ENCODE measurements at regions not wholly inside any gene's neighbourhood (a gene's known extent, or its start where the extent isn't known, plus 50 kb on each side); places are given as distances from the start of the nearest gene placed in this dataset.

DNA sequence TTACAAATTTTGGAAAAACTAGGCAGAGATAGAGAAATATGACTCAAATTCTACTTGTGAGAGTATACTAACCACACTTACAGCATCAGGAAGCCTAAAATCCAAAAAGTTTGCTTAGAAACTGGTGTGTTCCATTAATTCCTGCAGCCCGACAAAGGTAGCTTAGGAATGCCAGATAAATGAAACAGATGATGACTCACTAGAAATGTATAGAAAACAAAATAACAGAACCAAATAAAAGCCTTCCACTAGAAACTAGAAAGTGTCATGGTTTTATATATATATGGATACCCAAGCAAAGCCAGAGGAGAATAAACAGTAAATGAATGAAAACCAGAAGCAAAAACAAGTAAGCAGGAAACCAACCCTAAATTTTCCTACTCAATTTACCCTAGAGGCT is 272.2 kb upstream of the PRDM9 start:
- DNase-seq (ENCODE audit: extremely low read depth, insufficient read length): no peak
- no peak overlapping the region for H3K4me3 ChIP-seq (replicated peaks; ENCODE audit: low read depth, low read length)
- H3K36me3 ChIP-seq (ENCODE audit: control insufficient read depth, insufficient read depth, low read length): no peaks in the 10 kb centered on the region
- no peaks in the 10 kb centered on the region for H3K27me3 ChIP-seq (replicated peaks; ENCODE audit: control insufficient read depth, insufficient read depth, low read length)
- TF ChIP-seq, protein P1, sequence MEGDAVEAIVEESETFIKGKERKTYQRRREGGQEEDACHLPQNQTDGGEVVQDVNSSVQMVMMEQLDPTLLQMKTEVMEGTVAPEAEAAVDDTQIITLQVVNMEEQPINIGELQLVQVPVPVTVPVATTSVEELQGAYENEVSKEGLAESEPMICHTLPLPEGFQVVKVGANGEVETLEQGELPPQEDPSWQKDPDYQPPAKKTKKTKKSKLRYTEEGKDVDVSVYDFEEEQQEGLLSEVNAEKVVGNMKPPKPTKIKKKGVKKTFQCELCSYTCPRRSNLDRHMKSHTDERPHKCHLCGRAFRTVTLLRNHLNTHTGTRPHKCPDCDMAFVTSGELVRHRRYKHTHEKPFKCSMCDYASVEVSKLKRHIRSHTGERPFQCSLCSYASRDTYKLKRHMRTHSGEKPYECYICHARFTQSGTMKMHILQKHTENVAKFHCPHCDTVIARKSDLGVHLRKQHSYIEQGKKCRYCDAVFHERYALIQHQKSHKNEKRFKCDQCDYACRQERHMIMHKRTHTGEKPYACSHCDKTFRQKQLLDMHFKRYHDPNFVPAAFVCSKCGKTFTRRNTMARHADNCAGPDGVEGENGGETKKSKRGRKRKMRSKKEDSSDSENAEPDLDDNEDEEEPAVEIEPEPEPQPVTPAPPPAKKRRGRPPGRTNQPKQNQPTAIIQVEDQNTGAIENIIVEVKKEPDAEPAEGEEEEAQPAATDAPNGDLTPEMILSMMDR (IDR thresholded peaks at IDR 0.05; ENCODE audit: insufficient read depth, low read length, poor library complexity, severe bottlenecking): no peak

DNA sequence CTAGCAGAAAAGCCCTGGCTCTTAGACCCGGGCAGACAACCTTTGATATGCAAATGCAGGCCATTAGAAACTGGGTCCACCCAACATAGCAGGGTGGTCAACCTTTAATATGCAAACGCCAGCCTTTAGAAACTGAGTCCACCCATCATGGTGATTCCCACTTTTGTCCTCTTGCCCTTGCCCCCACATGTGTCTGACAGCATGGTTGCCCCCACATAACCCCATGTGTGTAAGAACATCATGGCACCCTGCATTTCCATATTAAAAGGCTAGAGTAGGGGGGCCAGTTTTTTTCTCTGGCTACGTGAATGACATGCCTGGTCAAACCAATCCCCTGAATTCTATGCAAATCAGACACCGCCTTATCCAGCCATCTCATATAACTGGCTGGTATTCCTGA is 273.2 kb upstream of the PRDM9 start:
- no peak overlapping the region for H3K4me3 ChIP-seq (replicated peaks; ENCODE audit: low read depth, low read length)
- TF ChIP-seq, protein P1 (IDR thresholded peaks at IDR 0.05; ENCODE audit: insufficient read depth, low read length, poor library complexity, severe bottlenecking): no peak

DNA sequence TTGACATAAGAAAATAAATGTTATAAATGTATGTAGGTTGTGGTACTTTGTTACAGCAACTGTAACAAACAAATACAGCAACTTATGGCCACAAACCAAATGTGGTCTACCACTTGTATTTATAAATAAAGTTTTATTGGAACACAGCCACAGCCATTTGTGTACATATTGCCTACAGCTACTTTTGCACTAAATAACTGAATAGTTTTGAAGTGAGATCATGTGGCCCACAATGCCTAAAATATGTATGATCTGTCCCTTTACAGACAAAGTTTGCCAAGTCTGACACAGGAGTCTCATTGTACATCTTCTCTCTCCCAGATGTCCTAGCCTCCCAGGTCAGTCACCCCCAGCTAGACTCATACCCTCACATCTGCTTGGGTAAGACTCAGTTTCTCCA is 283.6 kb upstream of the PRDM9 start:
- DNase-seq (ENCODE audit: extremely low read depth, insufficient read length): no peak
- H3K27me3 ChIP-seq (replicated peaks; ENCODE audit: control insufficient read depth, insufficient read depth, low read length): no peaks in the 10 kb centered on the region
- H3K4me3 ChIP-seq (replicated peaks; ENCODE audit: low read depth, low read length): no peak overlapping the region
- H3K36me3 ChIP-seq (ENCODE audit: control insufficient read depth, insufficient read depth, low read length): no peaks in the 10 kb centered on the region
- TF ChIP-seq, protein P1 (IDR thresholded peaks at IDR 0.05; ENCODE audit: insufficient read depth, low read length, poor library complexity, severe bottlenecking): no peak

More for the DNA sequence above, 273.2 kb upstream of the PRDM9 start:
- no peaks in the 10 kb centered on the region for H3K27me3 ChIP-seq (replicated peaks; ENCODE audit: control insufficient read depth, insufficient read depth, low read length)
- DNase-seq (ENCODE audit: extremely low read depth, insufficient read length): no peak
- H3K36me3 ChIP-seq (ENCODE audit: control insufficient read depth, insufficient read depth, low read length): no peaks in the 10 kb centered on the region

DNA sequence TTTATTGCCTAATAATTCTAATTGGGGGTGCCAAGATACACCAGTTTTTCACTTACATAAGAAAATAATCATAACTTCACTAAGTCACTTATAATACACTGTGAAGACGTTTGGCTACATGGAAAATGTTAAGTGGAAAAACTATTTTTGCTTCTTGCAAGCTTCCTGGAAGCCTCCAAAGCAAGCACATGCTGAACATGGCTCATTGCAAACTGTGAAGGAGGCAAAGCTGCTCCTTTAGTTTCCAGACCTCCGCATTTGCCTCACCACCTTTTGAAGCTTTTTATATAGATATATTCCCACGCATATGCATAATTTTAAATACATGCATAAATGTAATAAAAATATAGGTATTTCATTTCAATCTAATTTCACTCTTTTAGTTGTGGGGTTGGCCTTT is 285.6 kb upstream of the PRDM9 start:
- no peak for DNase-seq (ENCODE audit: extremely low read depth, insufficient read length)
- Histone ChIP-seq H3K27me3 (replicated peaks; ENCODE audit: control insufficient read depth, insufficient read depth, low read length) (no peaks in the 10 kb centered on the region), H3K4me3 (replicated peaks; ENCODE audit: low read depth, low read length) (no peak overlapping the region), H3K36me3 (ENCODE audit: control insufficient read depth, insufficient read depth, low read length) (no peaks in the 10 kb centered on the region)
- TF ChIP-seq, protein P1 (IDR thresholded peaks at IDR 0.05; ENCODE audit: insufficient read depth, low read length, poor library complexity, severe bottlenecking): no peak

DNA sequence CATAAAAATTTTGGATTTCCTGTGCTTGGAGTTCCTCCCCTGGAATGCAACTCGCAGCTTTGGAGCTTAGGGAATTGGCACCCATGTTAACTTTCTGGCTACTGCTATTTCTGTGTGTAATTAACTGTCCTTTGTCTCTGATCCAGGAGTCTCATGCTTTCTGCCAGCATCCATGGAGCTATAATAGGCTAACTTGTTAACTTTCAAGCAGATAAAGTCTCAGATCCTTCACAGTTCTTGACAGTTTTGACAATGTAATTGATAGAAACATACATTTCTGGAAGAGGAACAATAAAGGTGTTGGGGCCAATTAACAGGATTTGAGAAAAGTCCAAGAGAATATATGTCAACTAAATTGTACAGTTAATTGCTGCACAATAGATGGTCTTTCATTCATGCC is 290.2 kb upstream of the PRDM9 start:
- no peak for DNase-seq (ENCODE audit: extremely low read depth, insufficient read length)
- no peaks in the 10 kb centered on the region for H3K36me3 ChIP-seq (ENCODE audit: control insufficient read depth, insufficient read depth, low read length)
- TF ChIP-seq, protein P1 (IDR thresholded peaks at IDR 0.05; ENCODE audit: insufficient read depth, low read length, poor library complexity, severe bottlenecking): no peak
- H3K27me3 ChIP-seq (replicated peaks; ENCODE audit: control insufficient read depth, insufficient read depth, low read length): no peaks in the 10 kb centered on the region
- H3K4me3 ChIP-seq (replicated peaks; ENCODE audit: low read depth, low read length): no peak overlapping the region

DNA sequence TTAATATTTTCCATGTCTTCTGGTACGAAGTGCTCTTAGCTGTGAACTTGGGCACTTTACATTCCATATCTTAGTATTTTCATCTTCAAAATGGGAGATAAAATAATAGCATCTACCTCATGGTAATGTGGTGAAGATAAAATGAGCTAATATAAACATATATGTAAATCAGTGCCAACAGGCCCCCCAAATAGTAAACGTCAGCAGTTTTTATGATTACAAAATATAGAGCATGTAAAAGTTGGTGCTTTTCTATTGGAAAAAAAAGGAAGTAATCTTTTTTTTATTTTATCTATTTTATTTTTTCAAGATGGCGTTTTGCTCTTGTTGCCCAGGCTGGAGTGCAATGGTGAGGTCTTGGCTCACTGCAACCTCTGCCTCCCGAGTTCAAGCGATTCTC is 291.1 kb upstream of the PRDM9 start:
- Histone ChIP-seq H3K4me3 (replicated peaks; ENCODE audit: low read depth, low read length) (no peak overlapping the region), H3K27me3 (replicated peaks; ENCODE audit: control insufficient read depth, insufficient read depth, low read length) (no peaks in the 10 kb centered on the region), H3K36me3 (ENCODE audit: control insufficient read depth, insufficient read depth, low read length) (no peaks in the 10 kb centered on the region)
- TF ChIP-seq, protein P1 (IDR thresholded peaks at IDR 0.05; ENCODE audit: insufficient read depth, low read length, poor library complexity, severe bottlenecking): no peak
- DNase-seq (ENCODE audit: extremely low read depth, insufficient read length): no peak

Measured in GM06990 (cell line).